Suprapubic skin (tissue), 4 donors: ENCODE measurements at regions not wholly inside any gene's neighbourhood (a gene's known extent, or its start where the extent isn't known, plus 50 kb on each side); places are given as distances from the start of the nearest gene placed in this dataset.

Experiments
- DNase-seq, 2 donors: peaks; one replicate each; pipeline ENCODE4 v3.0.0-alpha.2; 2019; ENCODE audit warnings: low spot score in 2 of 2
- H3K27ac ChIP-seq: fragments of 200-600 bp; sonication (generic); one replicate; pipeline ENCODE4 v1.5.1; 2019
- H3K27me3 ChIP-seq: fragments of 200-600 bp; sonication (generic); one replicate; pipeline ENCODE4 v1.5.1; 2019
- H3K36me3 ChIP-seq: fragments of 200-600 bp; sonication (generic); one replicate; pipeline ENCODE4 v1.5.1; 2019
- H3K4me1 ChIP-seq: fragments of 200-600 bp; sonication (generic); one replicate; pipeline ENCODE4 v1.5.1; 2019
- H3K4me3 ChIP-seq: fragments of 200-600 bp; sonication (generic); one replicate; pipeline ENCODE4 v1.5.1; 2019; ENCODE audit warnings: mild to moderate bottlenecking
- H3K9me3 ChIP-seq: fragments of 200-600 bp; sonication (generic); one replicate; pipeline ENCODE4 v1.5.1; 2019
- CTCF ChIP-seq, 2 donors: fragments of 200-600 bp in 1 of 2; fragments of 450-650 bp in 1 of 2; sonication (generic) in 1 of 2; IDR thresholded peaks; one replicate each; pipeline ENCODE4 v1.5.1; 2016 to 2019; ENCODE audit warnings: antibody characterized with exemption in 2 of 2, mild to moderate bottlenecking in 1 of 2, moderate library complexity in 1 of 2
- EP300 ChIP-seq: sonication (generic); formaldehyde crosslinking; IDR thresholded peaks from one replicate; pipeline ENCODE4 v1.6.1; 2017; ENCODE audit warnings: antibody characterized with exemption
- POLR2A ChIP-seq, 2 donors: fragments of 450-650 bp; IDR thresholded peaks; one replicate each; pipeline ENCODE4 v1.6.1; 2017; ENCODE audit warnings: antibody characterized with exemption in 2 of 2, mild to moderate bottlenecking in 2 of 2, moderate library complexity in 2 of 2
- POLR2AphosphoS5 ChIP-seq, 3 donors: sonication (generic); formaldehyde crosslinking; IDR thresholded peaks; one replicate each; pipeline ENCODE4 v1.6.1; 2017; ENCODE audit warnings: antibody characterized with exemption in 3 of 3
- WGBS: methylation state at CpG from one replicate; pipeline ENCODE4 v1.1.5; 2018; 5-methylcytosine and 5-hydroxymethylcytosine counted together

DNA sequence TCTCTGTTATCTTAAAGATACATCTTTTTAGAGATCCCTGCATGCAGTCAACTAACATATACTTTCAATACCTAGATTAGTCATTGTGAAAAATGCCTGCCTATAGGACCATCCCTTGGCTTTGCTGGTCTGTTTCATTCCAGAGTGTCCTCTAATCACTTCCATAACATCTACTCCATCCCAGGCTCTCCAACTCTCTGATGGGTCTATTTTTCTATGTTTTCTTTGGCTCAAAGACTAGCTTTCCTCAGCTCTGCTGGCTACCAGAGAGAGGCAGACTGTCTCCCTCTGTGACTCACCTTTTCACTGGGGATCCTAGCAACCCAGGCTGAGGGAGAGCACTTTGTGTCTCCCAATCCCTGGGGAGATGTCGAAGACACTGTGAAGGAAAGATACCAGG, 547.7 kb upstream of the MCTP2 start:
- Histone ChIP-seq H3K9me3 (peaks cover 35% of the 10 kb centered on the region), H3K36me3 (no peaks in the 10 kb centered on the region), H3K27me3 (no peaks in the 10 kb centered on the region), H3K4me1 (no peaks in the 10 kb centered on the region), H3K4me3 (no peak overlapping the region), H3K27ac (no peak overlapping the region)
- 100% methylated on average over 1 of the region's 1 CpG for WGBS
- TF ChIP-seq POLR2AphosphoS5 (IDR thresholded peaks at IDR 0.05) (no peak), EP300 (no peak), CTCF (IDR thresholded peaks at IDR 0.05) (no peak), POLR2A (IDR thresholded peaks at IDR 0.05) (no peak)
- no peak for DNase-seq

DNA sequence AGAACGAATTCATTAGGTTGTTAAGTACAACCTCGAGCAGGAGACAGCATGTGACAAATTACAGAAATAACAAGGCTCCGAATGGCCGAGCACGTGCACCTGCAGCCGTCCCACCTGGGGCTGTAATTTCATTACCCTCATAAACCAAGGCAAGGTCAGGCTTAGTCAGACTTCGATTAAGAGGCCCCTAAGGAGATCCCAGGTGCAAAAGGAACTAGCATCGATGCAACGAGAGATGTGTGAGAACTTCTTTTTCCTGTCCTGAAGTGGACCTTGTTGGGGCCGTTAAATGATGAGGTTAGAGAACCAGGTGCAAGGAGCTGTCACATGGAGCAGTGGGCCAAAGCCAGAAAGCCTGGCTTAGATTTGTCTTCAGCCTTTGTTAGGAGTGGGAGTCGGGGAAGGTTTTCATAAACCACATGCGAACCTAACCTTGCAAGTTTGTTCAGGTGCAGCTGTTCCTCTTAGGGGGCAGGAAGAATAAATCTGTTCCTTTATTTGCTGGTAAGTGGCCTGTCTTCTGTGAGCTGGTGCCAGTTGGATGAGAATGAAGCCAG, 559.9 kb upstream of the MCTP2 start:
- H3K9me3 ChIP-seq, result no peaks in the 10 kb centered on the region
- TF ChIP-seq POLR2A (IDR thresholded peaks at IDR 0.05), result no peak
- TF ChIP-seq EP300, result no peak
- TF ChIP-seq CTCF (IDR thresholded peaks at IDR 0.05), result no peak
- TF ChIP-seq POLR2AphosphoS5 (IDR thresholded peaks at IDR 0.05), result no peak
- no peaks in the 10 kb centered on the region for H3K4me1 ChIP-seq
- no peak overlapping the region for H3K4me3 ChIP-seq
- no peak overlapping the region for H3K27ac ChIP-seq
- DNase-seq, result no peak
- no peaks in the 10 kb centered on the region for H3K27me3 ChIP-seq
- 85% methylated on average over 12 of the region's 12 CpGs for WGBS
- no peaks in the 10 kb centered on the region for H3K36me3 ChIP-seq

GRCh38 chr15:93670931-93671330, 560.4 kb upstream of the MCTP2 start:
- Histone ChIP-seq H3K27me3 (no peaks in the 10 kb centered on the region), H3K4me3 (no peak overlapping the region), H3K4me1 (no peaks in the 10 kb centered on the region), H3K27ac (no peak overlapping the region), H3K9me3 (no peaks in the 10 kb centered on the region), H3K36me3 (no peaks in the 10 kb centered on the region)
- 88% methylated on average over 6 of the region's 6 CpGs for WGBS
- no peak for DNase-seq
- TF ChIP-seq CTCF (IDR thresholded peaks at IDR 0.05), result no peak
- TF ChIP-seq POLR2A (IDR thresholded peaks at IDR 0.05), result no peak
- TF ChIP-seq POLR2AphosphoS5 (IDR thresholded peaks at IDR 0.05), result no peak
- TF ChIP-seq EP300, result no peak

DNA sequence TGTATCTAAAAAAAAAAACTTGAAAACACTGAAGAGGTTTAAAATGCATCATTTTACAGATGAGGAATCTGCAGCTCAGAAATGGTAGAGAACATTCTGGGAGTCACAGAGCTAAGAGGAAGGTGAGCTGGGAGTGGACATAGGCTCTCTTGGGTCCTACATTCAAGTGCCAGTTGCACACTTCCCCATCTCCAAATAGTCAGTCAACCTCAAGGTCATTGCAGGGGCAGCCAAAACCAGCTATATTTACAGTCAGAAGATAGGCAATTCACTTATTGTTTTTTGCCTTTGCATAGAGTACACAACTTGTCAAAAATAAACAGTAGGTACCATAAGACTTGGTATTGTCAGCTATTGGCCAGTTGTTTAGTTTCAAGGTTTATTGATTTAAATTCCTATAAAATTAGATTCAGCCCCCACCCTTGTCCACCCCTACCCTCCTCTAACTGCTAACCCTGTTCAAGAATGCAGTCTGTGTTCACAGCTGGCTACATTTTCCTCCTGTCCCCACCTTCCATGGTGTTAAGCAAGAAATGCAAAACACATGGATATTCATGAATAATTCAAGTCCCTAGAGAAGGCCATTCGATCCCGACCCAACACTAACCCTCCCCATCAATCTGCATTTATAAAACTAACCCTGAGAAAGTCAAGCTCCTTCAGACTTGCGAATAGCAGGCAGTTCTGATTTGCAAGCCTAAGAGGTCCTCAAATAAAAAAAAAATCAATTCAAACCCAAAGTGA, 567.0 kb upstream of the MCTP2 start:
- Histone ChIP-seq H3K4me3 (no peak overlapping the region), H3K27ac (no peak overlapping the region), H3K4me1 (no peaks in the 10 kb centered on the region), H3K36me3 (no peaks in the 10 kb centered on the region), H3K9me3 (no peaks in the 10 kb centered on the region), H3K27me3 (no peaks in the 10 kb centered on the region)
- DNase-seq, result no peak
- WGBS, result 47% methylated on average over 3 of the region's 3 CpGs
- TF ChIP-seq CTCF (IDR thresholded peaks at IDR 0.05), result no peak
- no peak for TF ChIP-seq POLR2A (IDR thresholded peaks at IDR 0.05)
- no peak for TF ChIP-seq EP300
- TF ChIP-seq POLR2AphosphoS5 (IDR thresholded peaks at IDR 0.05), result no peak

- H3K4me3 ChIP-seq, result no peak overlapping the region
- no peak for DNase-seq
- no peak for TF ChIP-seq POLR2A (IDR thresholded peaks at IDR 0.05)
- H3K9me3 ChIP-seq, result no peaks in the 10 kb centered on the region
- no peaks in the 10 kb centered on the region for H3K4me1 ChIP-seq
- WGBS, result 69% methylated on average over 1 of the region's 1 CpG
- no peak overlapping the region for H3K27ac ChIP-seq
- H3K36me3 ChIP-seq, result no peaks in the 10 kb centered on the region
- H3K27me3 ChIP-seq, result no peaks in the 10 kb centered on the region
Observed at GRCh38 chr15:93662162-93662885, 569.0 kb upstream of the MCTP2 start.
